ENCODE measurements at regions not wholly inside any gene's neighbourhood (a gene's known extent, or its start where the extent isn't known, plus 50 kb on each side); places are given as distances from the start of the nearest gene placed in this dataset.

DNA sequence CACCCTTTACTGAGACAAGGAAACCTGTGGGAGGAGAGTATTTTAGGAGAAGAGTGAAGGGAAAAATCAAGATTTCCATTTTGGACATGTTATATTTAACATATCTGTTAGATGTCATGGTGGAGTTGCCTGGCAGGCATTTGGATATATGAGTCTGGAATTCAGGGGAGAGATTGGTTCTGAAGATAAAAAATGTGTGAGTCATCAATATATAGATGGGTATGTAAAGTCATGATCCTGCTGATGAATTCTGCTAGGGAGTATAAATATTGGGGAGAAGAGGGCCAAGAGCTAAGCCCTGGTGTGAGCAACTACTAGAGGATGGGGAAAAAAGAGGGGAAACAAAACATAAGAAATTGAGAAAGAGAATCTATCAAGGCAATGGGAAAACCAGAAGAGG lies 151.3 kb upstream of the SOX9 start:
- DNase-seq = no peak

GRCh38 chr17:71970312-71970711 lies 150.5 kb upstream of the SOX9 start:
- DNase-seq = no peak

- DNase-seq = no peak
Measured at GRCh38 chr17:71974051-71974450, 146.8 kb upstream of the SOX9 start.

DNA sequence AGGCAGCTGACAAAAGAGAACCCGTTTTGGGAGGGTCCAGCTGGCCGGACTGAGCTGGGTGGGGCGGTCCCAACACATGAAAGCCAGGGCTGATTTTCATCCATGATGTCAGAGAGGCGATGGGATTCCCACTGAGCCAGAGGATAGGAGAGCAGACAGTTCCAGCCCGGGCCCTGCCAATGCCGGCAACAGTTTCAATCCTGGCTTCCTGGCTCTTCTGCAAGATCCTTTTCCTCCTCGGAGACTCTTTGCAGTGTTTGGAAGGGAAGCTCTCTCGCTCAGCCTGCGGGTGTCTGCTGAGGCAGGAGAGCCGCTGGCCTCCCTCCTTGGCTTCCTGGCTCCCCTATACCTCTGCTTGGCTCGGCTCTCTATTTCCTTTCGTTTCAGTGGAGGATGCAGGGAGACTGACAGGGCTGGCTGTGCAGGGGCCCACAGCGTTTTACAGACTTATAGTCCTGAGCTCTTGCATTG lies 145.5 kb upstream of the SOX9 start:
- DNase-seq = no peak

GRCh38 chr17:71976011-71976649 lies 144.7 kb upstream of the SOX9 start:
- no peak for DNase-seq

DNA sequence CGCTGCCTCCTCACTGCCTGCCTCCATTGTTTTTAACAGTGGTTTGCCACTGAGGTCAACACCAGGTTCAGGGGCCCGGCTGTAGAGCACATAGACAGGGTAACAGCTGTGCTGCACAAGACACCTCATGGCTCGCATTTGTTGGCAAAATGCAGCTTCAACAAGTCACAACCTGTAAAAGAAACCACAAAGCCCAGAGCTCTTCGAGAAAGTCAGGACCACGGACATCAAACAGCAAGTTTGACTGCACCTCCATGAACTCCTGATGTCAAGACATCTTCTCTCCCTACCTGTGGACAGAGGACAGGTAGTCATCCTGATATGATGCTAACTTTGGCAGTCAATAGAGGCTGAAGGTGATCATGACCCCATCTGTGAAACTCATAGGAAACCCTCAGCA lies 142.4 kb upstream of the SOX9 start:
- no peak for DNase-seq

GRCh38 chr17:71980171-71980570 lies 140.6 kb upstream of the SOX9 start:
- DNase-seq = no peak

DNA sequence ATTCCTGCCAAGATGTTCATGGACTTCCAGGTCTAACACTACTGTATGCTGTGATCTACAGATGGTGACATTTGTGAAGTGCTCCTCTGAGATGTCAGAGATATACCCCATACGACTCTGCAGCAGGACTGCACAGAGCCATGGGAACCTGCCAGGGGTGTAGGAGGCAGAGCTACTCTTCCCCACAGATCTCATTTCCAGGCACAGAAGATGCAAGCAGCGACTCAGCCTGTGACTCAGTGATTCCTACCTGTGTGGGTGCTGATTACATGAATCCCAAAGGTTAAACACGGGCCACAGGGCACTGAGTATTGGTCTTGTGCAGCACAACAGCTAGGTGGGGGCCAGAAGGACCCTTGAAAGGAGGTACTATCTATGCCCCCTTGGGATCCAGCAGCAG lies 137.0 kb upstream of the SOX9 start:
- peak; percentile 36 for DNase-seq

- no peak for DNase-seq
Measured at GRCh38 chr17:71985111-71986039, 135.4 kb upstream of the SOX9 start.

GRCh38 chr17:71986886-71987285 lies 133.9 kb upstream of the SOX9 start:
- no peak for DNase-seq

GRCh38 chr17:71987634-71988033 lies 133.2 kb upstream of the SOX9 start:
- DNase-seq = no peak

GRCh38 chr17:71989117-71989516 lies 131.7 kb upstream of the SOX9 start:
- DNase-seq = no peak

- no peak for DNase-seq
Measured at GRCh38 chr17:71993363-71993762, 127.5 kb upstream of the SOX9 start.

GRCh38 chr17:71995590-71995989 lies 125.2 kb upstream of the SOX9 start:
- DNase-seq = no peak

GRCh38 chr17:72004011-72004427 lies 116.8 kb upstream of the SOX9 start:
- no peak for DNase-seq

DNA sequence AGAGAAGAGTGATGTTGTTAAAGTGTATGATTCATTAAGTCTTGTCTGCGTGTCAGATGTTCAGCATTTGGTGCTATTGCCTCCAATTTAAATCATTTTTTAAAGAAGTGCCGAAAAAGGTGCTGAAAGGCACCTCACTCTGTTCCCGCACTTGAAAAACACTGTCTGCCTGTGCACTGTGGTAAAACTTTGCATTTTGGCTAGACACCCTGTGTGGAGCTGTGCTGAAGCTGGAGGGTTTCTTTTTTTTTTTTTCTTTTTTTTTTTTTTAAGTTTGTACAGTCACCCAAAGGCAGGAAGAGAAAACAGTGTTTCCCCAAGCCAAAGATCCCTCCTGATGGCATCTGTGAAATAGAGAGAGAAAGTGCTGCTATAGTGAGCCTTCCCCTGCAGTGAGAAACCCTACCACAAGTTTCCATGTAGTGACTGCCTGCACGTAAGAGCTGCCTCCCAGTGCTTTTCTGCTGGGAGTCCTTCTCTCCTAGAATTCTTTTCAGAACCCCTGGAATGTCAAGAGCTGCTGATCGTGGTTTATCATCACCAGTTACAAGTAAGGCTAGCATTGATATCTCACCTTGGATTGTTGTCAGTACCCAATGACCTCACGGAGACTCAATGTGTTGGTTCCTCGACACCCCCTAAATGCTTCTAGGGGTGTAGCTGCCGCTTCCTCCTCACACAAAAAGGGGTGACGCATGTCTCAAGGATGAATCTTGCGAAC lies 116.0 kb upstream of the SOX9 start:
- DNase-seq = no peak

DNA sequence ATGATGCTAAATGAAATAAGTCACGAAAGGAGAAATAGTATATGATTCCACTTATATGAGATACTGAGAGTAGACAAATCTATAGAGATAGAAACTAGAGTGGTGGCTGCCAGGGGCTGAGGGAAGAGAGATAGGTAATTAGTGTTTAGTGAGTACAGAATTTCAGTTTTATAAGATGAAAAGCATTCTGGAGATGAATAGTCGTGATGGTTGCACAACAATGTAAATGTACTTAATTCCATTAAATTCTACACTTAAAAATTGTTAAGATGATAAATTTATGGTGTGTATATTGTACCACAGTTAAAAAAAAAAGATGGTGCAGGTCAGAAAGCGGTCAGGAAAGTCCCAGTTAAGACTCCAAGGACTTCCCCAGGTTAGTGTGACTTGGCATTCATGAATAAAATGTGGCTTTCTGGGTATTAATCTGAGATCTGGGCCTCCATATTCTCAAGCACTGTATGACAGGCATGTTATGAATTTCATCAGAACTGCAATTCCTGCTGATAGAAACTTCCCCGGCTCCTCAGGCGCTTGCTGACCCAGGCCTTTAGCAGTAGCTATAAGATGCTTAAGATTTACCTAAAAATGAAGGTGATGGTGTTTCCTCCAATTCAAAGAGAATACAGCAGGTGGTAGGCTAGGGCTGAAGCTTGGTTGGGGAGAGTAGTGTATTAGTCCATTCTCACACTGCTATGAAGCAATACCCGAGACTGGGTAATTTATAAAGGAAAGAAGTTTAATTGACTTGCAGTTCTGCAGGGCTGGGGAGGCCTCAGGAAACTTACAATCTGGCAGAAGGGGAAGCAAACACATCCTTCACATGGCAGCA lies 115.3 kb upstream of the SOX9 start:
- no peak for DNase-seq

DNA sequence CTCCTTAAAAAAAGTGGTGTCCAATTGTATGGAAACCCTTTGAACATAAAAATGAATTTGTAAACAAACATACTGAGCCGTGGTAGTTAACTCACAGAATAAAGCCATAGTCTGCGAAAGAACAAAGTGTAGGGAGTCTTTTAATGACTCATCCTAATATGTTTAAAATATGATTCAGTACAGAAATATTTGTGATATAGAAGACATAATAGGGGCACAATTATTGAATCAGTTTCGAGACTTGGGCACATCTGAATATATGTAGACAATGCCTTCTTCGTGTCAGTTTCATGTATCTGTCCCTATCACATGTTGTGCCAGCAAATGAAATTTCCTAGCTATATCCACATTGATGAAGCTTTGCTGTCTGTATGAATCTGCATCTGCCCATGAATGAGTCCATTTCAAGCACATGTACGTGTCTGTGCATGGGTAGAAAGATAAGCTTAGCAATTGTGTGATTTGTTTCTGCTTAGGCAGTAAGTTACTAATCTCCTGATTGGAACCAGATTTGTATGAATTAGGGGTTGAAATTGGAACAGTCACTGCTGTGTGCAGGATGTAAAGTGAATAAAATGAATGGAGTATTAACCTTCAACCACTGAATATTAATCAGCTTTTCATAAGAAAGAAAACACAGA lies 112.5 kb upstream of the SOX9 start:
- no peak for DNase-seq

GRCh38 chr17:72011561-72011960 lies 109.3 kb upstream of the SOX9 start:
- no peak for DNase-seq

- DNase-seq = no peak
Measured at GRCh38 chr17:72021417-72022041, 99.3 kb upstream of the SOX9 start.

Measured in stimulated activated CD8-positive, alpha-beta memory T cell treated with anti-CD3 and anti-CD28 coated beads, Interleukin-4, amount 100 ng/mL, for 48 hours (primary cell).